ENCODE measurements at regions not wholly inside any gene's neighbourhood (a gene's known extent, or its start where the extent isn't known, plus 50 kb on each side); places are given as distances from the start of the nearest gene placed in this dataset.

DNA sequence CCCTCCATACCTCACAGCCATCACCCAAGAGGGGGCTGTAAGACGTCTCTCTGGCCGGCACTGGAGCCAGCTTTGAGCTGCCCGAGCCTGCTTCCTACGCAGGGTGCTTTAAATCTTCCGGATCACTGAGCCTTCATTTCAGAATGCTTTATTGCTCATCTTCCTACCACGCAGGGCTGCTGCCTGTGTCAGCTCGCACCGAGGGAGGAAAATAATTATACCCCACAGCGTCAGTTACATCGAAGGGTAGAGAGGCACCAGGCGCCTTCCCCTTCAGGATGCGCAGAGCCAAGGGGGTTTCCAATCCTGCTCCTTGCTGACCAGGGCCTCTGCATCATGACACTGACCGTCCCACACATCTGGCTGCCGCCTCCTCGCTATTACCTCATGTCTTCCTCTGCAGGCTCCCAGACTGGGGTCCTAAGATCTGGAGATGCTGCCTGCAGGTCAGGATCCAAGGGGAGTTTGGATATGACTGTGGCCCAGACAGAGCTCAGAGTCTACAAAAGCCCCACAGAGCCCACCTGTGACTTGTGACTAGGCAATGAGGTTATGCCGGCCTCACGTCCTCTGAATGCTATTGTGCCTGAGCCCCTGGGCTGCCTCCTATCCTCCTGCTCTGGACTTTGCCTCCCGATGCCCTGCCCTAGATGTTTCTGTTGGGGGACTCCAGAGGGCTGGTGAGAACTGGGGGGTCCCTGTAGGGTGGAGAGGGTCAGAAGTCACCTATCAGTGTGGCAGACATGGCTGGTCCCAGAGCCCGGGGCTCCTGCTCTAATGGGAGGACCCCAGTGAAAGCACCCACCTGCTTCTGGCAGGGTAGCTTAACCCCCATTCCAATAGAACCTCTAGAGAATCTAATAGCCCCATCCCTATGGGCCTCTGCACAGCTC is 220.3 kb upstream of the RTL1 start:
- no peak for DNase-seq

DNA sequence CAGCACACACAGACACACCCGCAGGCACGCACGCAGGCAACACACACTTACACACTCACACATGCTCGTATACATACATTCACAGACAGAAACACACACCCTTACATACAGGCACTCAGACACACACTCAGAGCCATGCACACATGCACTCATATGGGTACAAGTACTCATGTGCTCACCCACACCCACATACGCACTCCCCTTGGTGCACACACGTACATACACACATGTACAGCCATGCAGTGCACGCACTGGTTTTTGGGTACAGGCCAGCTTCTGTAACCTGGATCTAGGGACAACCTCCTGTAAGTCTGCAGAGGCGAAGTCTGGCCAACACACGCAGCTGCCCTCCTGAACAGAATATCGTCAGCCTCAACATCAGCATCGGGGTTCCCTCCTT is 221.3 kb upstream of the RTL1 start:
- DNase-seq, result no peak

DNA sequence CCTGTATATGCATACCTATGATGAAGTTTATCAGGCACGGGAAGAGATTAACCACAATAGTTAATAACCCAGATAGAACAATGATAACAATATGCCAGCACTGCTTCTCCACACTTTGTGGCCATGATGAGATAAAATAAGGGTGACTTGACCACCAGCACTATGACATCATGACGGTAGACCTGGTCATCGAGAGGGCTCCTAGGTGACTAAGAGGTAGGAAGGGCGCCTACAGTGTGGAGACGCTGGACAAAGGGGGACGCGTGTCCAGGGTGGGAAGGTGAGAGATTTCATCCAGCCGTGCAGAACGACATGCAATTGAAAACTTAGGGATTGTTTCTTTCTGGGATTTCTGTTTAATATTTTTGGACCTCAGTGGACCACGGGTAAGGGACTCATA is 221.8 kb upstream of the RTL1 start:
- no peak for DNase-seq

DNA sequence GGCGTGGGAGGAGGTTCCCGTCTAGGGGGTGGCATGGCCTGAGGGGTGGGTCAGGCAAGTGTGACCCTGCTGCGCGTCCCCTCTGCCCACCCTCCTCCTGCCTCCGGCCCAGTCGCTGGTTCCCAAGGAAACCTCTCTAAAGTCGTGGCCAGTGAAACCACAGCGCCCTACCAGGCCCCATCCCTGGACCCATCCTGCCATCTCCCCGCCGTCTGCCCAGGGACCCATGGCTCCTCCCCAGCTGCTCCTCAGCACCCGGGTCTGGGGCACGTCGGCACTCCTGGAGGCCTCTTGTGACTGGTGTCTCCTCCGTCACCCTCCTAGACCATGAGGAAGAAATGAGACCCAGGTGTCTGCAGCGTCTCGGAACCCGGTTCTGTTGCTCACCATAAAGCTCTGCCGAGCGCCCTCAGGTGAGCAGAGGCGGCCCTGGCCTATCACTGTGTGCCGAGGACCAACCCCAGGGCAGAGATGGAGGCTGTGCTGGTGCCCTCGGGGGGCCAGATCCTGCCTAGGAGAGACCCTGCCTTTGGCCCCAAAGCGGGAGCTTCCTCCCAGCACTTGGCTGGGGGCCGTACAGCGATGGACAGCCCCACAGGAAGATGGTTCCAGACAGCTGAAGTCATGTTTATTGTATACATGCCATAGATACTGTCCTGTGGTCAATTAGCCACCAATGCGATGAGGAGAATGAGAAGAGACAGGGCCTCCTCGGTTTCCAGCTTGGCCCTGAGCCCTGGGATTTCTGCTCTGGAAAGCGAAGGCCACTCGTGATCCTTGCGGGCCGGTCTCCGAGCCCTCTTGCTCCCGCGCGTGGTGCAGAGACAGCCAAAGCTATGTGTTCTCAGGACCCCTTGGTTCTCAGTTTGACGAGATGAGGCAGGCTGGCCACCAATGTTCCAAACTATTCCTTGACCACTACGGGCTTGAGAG is 222.5 kb upstream of the RTL1 start:
- no peak for DNase-seq

DNA sequence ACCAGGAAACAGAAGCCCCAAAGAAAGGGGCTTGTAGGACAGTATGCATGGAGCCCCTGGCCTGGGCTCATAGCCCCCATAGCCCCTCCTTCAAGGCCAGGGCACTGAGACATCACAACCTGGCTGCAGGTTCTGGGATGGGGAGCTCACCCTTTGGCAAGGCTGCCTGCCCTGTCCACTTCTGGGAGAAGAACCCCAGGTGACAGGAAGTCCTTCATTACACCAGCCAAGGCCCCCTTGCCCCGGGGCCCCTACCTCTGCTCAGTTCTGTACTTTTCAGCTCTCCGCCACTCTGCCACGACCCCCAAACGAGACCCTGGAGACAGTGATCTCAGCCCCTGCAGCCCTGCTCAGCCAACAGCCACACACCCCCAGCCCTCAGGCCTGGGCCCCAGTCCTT is 223.2 kb upstream of the RTL1 start:
- no peak for DNase-seq

DNA sequence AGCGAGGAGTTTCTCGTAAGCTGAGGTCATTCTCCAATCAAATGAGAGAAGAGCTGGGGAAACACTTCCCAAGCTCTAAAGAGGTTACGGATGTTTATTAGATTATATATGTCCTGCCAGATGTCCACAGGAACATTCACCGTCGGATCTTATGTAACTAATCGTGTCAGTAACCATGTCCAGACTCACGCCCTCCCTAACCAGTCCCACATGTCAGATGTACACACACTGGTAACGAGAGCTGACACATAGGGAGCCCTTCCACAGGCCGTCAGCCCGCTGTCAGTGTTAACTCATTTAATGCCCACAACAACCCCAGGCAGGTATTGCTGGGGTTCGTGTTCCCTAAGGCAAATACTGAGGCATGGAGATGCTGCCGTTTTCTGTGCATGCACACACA is 223.7 kb upstream of the RTL1 start:
- no peak for DNase-seq

DNA sequence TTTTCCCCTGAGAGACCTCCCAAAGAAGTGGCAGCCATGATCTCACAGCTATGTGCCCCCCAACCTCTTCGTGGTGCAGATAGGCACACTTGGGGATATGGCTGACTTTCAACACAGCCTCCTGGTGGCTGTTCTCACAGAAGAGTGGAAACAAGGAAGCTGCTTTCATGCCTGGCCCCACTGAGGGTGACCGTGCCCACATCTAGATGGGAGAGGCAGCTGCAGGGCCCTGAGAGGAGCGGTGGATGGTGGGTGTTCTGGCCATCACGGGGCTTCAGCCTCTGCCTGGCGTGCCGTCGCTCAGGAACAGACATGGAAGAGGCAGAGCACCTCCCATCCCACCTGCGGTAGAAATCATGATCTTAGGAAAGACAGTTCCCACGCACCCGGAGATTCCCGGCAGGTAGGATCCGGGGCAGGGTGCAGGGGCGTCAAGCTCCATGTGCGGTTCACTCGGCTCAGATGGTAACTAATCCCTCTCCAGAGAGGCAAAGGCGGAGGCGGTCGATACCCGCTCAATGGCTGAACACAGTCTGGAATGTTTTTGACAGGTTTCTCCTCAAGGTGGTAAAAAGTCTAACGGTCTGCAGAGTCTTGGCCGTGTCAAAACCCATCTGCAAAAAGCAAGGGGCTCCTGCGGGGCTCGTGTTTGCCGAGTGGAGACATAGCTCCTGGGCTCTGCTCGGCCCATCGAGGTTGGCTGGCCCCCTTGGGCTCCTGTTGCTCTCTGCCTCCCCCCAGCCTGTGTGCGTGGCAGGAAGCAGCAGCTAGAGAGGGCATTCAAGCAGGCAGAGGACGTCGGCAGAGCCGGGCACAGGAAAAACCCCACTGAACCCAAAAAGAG is 225.2 kb upstream of the RTL1 start:
- DNase-seq, result no peak

DNA sequence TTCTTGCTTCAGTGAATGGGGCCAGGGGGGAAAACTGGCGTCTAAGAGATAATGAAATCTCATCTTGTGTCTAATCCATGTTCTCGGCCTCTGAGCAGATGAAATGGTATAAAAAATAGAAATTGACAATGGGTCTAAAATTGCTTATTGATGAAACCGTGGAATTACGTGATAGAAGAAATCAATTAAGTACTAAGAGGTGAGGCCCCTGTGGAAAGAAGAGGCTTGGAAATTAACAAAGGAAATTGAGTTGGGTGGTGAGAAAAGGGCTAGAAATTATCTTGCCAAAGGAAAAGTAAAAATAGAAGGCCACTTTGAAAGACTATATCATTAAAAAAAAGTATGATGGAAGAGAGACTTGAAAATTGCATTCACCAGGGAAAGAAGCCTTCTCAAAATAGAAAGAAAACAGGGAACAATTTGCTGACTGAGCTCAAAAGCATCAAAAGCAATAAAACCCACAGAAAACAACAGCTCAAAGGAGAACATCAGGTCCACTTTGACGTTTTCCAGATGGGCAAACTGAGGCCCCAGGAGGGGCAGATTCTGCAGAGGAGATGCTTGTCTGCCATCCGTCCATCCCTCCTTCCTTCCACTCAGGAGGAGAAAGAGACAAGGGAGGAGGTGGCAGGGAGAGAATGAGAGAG is 226.1 kb upstream of the RTL1 start:
- DNase-seq, result no peak

DNA sequence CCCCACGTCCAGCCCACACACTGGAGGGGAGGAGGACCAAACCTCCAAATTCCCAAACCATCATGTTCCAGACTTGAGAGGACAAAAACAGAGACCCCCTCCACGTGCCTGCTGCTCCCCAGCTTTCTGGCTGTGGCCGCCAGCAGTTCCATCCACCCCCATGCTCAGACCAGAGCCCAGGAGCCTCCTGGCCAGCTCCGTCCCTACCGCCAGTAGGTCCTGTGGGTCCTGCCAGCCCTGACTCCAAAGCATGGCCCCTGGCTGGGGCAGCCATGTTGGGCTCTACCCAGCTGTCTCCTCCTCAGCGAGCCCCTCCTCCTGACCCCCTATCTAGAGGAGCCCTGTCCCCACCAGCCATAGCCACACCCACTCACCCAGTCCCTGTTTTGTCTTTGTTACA is 227.3 kb upstream of the RTL1 start:
- DNase-seq, result no peak

DNA sequence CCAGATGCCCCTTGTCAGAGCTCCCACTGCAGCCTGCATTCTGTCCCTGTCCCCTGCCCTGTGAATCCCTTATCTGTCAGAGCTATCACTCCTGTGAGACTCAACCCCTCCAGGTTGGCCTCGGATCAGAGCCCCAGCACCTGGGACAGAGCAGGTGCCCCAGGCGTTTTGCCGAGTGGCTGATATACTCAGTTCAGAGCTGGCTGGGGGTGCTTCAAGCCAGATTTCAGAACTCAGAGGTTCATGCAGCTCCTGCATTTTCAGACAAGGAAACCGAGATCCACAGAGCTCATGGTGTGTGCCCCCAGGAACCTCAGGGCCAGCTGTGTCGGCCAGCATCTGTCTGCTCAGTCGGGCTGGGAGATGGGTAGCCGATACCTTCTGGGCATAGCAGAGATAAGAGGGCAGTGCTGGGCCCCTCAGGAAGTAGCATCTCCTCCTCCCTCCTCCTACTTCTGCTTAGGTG is 228.0 kb upstream of the RTL1 start:
- DNase-seq, result no peak

DNA sequence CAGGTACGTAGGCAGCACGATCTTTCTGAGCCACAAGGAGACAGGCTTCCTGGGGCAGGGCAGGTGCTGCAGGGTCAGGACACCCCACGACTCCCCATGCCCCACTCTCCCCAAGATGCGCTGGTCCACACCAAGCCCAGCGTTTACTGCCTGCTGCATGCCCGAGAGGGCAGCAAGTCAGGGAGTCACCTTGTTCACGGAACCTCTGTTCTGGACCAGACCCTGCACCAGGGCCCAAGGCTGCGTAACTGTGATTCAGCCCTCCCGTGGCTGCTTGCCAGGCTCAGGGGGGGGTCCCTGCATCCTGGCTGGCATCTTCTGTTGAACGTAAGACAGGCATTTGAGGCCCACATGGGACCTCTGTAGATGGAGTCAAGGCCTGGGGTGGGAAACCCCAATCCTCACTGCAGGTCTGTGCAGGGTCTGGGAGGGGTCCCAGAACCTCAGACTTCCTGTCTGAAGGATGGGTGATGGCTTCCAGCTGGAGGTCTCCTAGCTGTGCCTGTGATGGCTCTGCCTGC is 228.6 kb upstream of the RTL1 start:
- DNase-seq, result no peak

DNA sequence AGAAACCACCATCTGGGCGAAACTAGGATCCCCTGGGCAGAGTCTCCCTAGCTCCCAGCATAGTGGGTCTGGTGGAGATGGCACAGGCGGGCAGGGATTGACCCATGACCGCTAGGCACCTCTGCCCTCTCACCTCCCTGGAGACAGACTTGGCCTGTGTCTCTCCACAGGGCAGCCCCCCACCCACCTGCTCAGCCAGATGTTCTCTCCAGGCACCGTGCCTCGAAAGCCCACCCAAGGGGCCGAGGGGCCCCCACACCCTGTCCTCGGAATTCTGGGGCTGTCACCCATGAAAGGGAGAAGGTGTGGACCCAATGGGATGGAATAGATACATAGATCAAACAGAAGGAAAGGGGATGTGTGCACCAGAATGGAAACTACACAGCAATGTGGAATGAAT is 229.1 kb upstream of the RTL1 start:
- no peak for DNase-seq

DNA sequence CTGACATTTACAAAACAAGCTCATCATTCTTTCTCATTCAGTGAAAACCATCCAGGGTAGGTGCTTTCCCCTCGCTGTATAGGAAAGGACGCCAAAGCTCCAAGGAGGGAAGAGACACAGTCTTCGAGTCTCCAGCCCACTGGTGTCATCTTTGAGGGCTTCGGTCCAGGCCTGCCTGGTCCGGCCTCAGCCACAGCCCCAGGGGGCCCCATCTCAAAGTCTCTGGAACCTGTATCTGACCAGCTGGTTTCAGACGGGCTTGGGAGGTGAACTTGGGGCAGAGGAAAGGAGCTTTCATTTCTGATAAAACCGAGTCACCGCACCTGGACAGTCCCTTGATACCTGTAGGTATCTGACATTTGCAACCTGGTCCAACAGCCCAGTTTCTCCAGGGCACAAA is 229.5 kb upstream of the RTL1 start:
- no peak for DNase-seq

DNA sequence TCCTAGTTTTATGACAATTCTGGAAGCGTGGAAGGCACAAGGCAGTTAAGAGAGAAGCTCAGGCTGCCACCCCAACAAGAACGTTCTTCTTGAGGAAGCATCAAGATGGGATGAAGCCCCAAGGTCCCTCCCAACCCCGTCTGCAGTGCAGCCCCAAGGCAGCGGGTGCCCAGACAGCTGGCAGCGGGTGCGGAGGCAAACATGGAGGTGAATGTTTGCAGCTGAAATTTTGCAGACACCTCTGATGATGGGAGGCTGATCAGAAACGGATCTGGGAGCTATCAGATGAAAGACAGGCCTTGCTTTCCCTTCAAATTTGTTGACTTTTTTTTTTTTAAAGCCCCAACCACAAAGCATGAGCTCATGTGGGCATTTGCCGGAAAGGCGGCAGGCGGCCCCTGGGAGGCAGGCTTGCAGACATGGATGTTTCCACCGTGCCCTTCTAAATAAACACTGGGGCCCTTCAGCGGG is 230.7 kb upstream of the RTL1 start:
- no peak for DNase-seq

DNA sequence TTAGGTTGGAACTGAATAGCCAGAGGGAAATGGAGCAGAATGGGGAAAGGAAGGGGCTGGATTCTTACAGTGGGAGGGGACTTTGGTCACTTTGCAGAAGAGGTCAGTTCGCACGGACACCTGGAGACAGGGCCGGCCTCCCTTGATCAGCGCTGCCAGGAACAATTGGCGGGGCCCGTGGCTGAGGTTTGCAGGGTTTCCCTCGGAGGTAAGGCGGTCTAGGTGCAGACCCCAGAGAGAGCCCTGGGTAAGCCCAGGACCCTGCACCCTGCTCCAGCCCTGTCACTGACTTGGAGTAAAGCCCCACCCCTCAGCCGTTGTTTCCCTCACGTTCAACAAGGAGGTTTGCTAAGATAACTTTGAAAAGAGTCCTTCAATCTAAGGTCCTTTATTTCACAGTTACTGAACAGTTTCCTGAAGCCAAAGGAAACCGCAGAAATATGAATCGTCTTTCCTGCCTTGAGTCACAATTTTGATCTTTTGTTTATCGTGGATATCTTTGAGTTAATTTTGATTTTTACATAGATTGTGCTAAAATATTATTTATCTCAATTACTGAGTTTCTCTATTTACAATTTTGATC is 231.4 kb upstream of the RTL1 start:
- DNase-seq, result peak in 1 of 2 donors; percentile 56

DNA sequence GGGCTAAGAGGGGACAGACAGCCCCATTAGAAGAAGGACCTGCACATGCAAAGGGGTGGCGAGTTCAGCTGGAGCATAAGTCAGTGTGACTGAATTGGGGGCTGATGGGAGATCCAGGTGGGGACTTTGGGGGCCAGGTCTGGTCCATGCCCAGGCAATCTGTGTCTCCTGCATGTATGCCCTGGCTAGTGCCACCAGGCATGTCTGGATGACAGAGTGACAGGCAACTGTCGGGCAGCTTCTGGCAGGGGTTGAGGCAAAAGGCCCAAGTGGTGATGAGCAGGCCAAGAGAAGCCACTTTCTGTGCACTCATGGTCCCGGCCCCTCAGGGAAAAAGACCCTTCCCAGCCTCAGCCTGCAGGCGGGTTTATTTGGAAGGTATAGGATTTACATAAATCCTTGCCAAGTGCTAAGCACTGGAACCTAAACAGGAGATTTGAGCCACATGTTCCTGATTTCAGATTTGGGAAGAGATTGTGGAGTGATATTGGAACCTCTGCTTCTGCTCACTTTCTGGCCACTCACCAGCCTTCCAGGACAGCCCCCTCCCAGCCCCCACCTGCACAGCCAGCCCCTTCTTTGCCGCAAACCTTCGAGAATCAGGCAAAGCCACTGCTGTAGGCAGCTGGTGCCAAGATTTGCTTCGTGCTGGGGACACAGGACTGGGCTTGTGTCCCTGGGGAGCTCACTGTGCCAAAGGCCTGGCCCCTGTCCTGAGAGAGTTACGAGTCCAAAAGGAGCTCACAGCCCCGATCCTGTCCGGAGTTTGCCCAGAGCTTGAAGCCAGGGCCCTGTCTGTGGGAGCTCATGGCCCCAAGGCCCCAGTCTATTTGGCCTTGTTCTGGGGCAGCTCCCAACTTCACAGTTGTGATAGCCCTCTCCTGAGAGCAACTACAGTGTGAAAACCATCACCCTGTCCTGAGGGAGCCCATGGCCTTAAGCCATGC is 232.5 kb upstream of the RTL1 start:
- DNase-seq, result no peak

DNA sequence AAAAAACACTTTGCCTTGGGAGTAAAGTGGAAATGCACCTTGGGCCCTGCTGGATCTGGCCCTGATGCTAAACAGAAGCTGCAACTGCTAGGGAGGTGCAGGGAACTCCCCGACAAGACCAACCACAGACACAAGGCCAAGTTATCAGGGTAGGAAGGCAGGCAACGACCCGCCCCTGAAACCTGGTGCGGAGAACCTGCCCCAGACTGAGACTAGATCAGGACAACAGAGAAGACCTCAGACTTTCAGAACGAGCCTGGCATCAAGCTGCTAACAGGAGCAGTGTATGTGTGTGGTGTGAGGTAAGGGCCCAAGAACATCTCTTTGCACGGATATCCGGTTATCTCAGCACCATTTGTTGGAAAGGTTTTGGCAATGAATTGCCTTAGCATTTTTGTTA is 233.7 kb upstream of the RTL1 start:
- no peak for DNase-seq

DNA sequence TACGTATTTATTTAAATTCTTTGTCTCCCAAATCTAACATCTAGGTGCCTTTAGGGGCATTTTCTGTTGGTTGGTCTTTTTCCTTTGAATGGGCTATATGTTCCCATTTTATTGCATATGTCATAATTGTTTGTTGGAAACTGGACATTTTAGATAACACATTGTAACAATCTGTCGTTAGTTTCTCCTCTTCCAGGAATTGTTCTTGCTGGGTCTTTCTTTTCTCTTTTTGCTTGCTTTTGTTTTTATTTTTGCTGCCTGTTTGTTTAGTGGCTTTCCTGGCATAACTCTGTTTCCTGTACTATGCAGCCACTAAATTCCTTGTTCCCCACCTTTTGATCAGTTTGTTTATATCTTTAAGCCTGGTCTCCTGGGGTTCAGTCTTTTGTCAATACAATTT is 244.3 kb upstream of the RTL1 start:
- no peak for DNase-seq

DNA sequence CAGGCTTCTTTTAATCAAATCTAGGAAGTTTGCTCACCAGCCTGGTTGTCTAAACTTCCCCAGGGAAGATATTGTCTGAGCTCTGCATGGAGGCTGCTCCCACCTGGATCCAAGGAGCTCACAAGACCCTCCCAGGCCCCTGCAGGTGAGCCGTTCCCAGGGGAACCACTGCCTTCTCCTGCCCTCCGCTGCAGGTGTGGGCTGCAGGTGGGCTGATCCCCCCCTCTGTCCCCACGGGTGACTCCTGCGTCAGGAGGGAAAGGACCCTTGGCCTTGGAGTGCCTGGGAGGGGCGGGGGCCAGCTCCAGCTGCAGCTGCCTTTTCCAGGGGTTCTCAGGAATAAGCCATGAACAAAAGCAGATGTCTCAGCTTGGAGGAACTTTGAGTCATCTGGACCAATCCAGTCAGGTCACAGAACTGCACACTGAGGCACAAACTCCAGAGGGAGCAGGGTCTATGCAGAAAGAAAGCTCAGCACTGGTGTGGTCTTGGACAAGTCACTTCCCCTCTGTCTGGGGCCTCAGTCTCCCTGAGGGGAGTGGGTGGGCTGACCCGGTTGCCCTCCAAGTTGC is 246.6 kb upstream of the RTL1 start:
- DNase-seq, result no peak
